GM12872 (cell line): ENCODE measurements at regions not wholly inside any gene's neighbourhood (a gene's known extent, or its start where the extent isn't known, plus 50 kb on each side); places are given as distances from the start of the nearest gene placed in this dataset.

Experiments
- CTCF ChIP-seq: IDR thresholded peaks from 3 replicates; pipeline ENCODE4 v1.5.1; 2011; ENCODE audit warnings: low read depth, mild to moderate bottlenecking, low read length, moderate library complexity; ENCODE audit not compliant: insufficient read depth

GRCh38 chr6:49325891-49326290 is 137.2 kb downstream of the MMUT start:
- no peak for TF ChIP-seq CTCF

GRCh38 chr6:49322861-49323260 is 140.2 kb downstream of the MMUT start:
- TF ChIP-seq CTCF, result no peak

GRCh38 chr6:49321561-49322072 is 141.4 kb downstream of the MMUT start:
- no peak for TF ChIP-seq CTCF

GRCh38 chr6:49305010-49305409 is 158.0 kb downstream of the MMUT start:
- TF ChIP-seq CTCF, result no peak

- TF ChIP-seq CTCF, result no peak
Measured at GRCh38 chr6:49300911-49301310, 162.1 kb downstream of the MMUT start.

GRCh38 chr6:49300443-49300842 is 162.6 kb downstream of the MMUT start:
- no peak for TF ChIP-seq CTCF

- TF ChIP-seq CTCF, result no peak
Measured at GRCh38 chr6:49299279-49299678, 163.8 kb downstream of the MMUT start.

- TF ChIP-seq CTCF, result no peak
Measured at GRCh38 chr6:49284180-49284579, 178.9 kb downstream of the MMUT start.
